HL-60 (cell line): ENCODE measurements at regions not wholly inside any gene's neighbourhood (a gene's known extent, or its start where the extent isn't known, plus 50 kb on each side); places are given as distances from the start of the nearest gene placed in this dataset.

Source experiments
- DNase-seq, 2 experiments: peaks; one replicate each; pipeline ENCODE4 v3.0.0-alpha.2; 2010 to 2020; ENCODE audit warnings: low read depth in 1 of 2, low spot score in 1 of 2
- H3K27ac ChIP-seq: fragments of 250-450 bp; sonication (Bioruptor Pico); replicated peaks from 2 replicates; pipeline ENCODE4 v1.5.1; 2020; ENCODE audit warnings: mild to moderate bottlenecking, moderate library complexity
- H3K27me3 ChIP-seq: fragments of 250-450 bp; sonication (Bioruptor Pico); 2 replicates; pipeline ENCODE4 v1.5.1; 2021; ENCODE audit warnings: mild to moderate bottlenecking, moderate library complexity; ENCODE audit not compliant: insufficient read depth, poor library complexity, severe bottlenecking
- H3K4me3 ChIP-seq: replicated peaks from 2 replicates; pipeline ENCODE4 v1.5.1; 2011; ENCODE audit warnings: mild to moderate bottlenecking, control low read depth, low read length; ENCODE audit not compliant: insufficient read depth
- GABPA ChIP-seq: IDR thresholded peaks from 2 replicates; pipeline ENCODE4 v1.6.1; 2012; ENCODE audit warnings: low read depth
- POLR2AphosphoS5 ChIP-seq: IDR thresholded peaks from 2 replicates; pipeline ENCODE4 v1.6.1; 2012; ENCODE audit warnings: low read depth
- SPI1 ChIP-seq: IDR thresholded peaks from 2 replicates; pipeline ENCODE4 v1.6.1; 2012; ENCODE audit warnings: low read depth, mild to moderate bottlenecking, borderline replicate concordance
- TF ChIP-seq, protein P1 (sequence below): IDR thresholded peaks from one replicate; pipeline ENCODE4 v1.5.1; 2011; ENCODE audit warnings: low read length, control low read depth, inconsistent platforms; ENCODE audit not compliant: insufficient read depth
- TF ChIP-seq, protein P2 (sequence below): IDR thresholded peaks from 2 replicates; pipeline ENCODE4 v1.6.1; 2012; ENCODE audit warnings: low read depth; ENCODE audit not compliant: insufficient replicate concordance

DNA sequence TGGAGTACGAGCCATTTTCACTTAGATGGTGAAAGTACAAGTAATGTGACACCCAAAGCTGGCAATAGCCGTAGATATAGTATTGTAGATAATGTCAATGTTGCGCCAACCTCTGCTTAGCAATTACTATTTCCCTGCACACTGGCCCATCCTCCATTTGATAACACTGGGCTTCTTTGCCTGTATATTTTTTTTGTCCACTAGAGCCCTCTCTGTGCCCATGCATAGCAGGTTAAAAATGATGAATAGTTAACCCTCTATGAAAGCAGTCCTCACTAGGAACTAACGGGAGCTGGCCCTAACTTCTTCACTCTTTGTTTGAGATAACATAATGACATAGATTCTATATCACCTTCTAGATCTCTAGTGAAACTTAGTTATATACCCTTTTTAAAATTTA lies 416.8 kb downstream of the TUSC1 start:
- no peaks in the 10 kb centered on the region for H3K27me3 ChIP-seq
- no peak overlapping the region for H3K27ac ChIP-seq
- no peak overlapping the region for H3K4me3 ChIP-seq
- TF ChIP-seq GABPA (no peak), POLR2AphosphoS5 (no peak), SPI1 (no peak)
- TF ChIP-seq, protein P1, sequence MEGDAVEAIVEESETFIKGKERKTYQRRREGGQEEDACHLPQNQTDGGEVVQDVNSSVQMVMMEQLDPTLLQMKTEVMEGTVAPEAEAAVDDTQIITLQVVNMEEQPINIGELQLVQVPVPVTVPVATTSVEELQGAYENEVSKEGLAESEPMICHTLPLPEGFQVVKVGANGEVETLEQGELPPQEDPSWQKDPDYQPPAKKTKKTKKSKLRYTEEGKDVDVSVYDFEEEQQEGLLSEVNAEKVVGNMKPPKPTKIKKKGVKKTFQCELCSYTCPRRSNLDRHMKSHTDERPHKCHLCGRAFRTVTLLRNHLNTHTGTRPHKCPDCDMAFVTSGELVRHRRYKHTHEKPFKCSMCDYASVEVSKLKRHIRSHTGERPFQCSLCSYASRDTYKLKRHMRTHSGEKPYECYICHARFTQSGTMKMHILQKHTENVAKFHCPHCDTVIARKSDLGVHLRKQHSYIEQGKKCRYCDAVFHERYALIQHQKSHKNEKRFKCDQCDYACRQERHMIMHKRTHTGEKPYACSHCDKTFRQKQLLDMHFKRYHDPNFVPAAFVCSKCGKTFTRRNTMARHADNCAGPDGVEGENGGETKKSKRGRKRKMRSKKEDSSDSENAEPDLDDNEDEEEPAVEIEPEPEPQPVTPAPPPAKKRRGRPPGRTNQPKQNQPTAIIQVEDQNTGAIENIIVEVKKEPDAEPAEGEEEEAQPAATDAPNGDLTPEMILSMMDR, result no peak
- TF ChIP-seq, protein P2, sequence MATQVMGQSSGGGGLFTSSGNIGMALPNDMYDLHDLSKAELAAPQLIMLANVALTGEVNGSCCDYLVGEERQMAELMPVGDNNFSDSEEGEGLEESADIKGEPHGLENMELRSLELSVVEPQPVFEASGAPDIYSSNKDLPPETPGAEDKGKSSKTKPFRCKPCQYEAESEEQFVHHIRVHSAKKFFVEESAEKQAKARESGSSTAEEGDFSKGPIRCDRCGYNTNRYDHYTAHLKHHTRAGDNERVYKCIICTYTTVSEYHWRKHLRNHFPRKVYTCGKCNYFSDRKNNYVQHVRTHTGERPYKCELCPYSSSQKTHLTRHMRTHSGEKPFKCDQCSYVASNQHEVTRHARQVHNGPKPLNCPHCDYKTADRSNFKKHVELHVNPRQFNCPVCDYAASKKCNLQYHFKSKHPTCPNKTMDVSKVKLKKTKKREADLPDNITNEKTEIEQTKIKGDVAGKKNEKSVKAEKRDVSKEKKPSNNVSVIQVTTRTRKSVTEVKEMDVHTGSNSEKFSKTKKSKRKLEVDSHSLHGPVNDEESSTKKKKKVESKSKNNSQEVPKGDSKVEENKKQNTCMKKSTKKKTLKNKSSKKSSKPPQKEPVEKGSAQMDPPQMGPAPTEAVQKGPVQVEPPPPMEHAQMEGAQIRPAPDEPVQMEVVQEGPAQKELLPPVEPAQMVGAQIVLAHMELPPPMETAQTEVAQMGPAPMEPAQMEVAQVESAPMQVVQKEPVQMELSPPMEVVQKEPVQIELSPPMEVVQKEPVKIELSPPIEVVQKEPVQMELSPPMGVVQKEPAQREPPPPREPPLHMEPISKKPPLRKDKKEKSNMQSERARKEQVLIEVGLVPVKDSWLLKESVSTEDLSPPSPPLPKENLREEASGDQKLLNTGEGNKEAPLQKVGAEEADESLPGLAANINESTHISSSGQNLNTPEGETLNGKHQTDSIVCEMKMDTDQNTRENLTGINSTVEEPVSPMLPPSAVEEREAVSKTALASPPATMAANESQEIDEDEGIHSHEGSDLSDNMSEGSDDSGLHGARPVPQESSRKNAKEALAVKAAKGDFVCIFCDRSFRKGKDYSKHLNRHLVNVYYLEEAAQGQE, result no peak
- DNase-seq, result no peak

DNA sequence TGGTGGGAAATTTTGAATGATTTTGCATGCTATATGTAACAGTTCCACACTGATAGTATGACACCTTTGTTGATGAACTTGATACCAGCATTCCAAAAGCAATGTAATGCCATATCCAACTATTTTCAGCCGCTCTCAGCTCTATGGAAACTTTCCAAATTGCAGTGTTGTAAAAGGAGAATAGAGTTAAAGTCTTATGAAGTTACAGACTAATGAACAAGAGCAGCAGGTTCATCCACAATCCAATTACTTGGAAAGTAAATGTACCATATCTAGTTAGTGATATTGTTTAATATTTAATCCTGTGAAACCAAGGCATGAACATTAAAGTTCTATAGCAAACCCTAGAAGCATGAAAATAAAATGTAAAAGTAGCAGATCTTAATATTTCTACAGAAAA lies 418.2 kb downstream of the TUSC1 start:
- TF ChIP-seq POLR2AphosphoS5 (no peak), GABPA (no peak), SPI1 (no peak)
- TF ChIP-seq, protein P1, result no peak
- TF ChIP-seq, protein P2, result no peak
- no peak for DNase-seq
- Histone ChIP-seq H3K27ac (no peak overlapping the region), H3K27me3 (no peaks in the 10 kb centered on the region), H3K4me3 (no peak overlapping the region)

DNA sequence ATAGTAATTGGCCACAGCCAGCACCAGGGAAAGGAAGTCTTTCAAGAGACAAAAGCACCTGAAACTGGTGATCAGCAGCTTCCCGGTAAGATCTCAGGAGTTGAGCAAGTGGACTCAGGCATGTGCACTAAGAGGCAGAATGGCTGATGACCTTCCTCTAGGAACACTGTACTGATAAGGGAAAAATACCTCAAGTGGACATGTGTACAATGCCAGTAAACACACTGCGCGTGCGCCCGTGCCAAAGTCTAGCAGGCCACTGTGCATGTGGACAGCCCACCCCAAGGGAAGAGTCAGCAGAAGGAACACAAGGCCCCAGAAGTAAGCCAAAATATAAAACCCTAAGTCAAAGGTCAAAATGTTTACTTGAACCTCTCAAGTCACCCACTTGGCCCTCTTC lies 423.0 kb downstream of the TUSC1 start:
- DNase-seq, result no peak
- Histone ChIP-seq H3K27me3 (no peaks in the 10 kb centered on the region), H3K4me3 (no peak overlapping the region), H3K27ac (no peak overlapping the region)
- TF ChIP-seq, protein P2, result no peak

DNA sequence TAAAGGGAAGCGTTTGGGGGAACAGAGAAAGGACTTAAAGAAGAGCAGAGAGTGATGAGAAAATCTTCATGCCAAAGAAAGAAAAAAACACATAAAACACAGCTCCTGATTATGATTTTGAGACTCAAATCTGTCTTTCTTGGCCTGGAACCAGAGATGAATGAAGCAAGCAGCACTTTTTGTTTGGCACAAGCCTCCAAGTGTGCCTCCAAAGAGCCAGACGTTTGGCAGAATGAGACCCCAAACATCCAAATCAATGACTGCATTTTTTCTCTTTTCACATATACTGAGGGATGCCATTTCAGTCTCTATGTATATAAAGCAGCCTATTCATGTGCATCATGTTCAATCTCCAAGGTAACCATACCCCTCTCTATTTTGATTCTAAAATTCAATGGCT lies 424.2 kb downstream of the TUSC1 start:
- Histone ChIP-seq H3K4me3 (no peak overlapping the region), H3K27ac (no peak overlapping the region), H3K27me3 (no peaks in the 10 kb centered on the region)
- DNase-seq, result no peak
- TF ChIP-seq, protein P2, result no peak
- no peak for TF ChIP-seq POLR2AphosphoS5
- no peak for TF ChIP-seq GABPA
- TF ChIP-seq SPI1, result no peak
- TF ChIP-seq, protein P1, result no peak
